IPS-NIHi11 (cell line): ENCODE measurements at regions not wholly inside any gene's neighbourhood (a gene's known extent, or its start where the extent isn't known, plus 50 kb on each side); places are given as distances from the start of the nearest gene placed in this dataset.
"Not testable (repeated sequence)": the region's sequence is repeated elsewhere in the genome, so short reads cannot be mapped to it uniquely, and the experiment has no call there.

Experiments
- DNase-seq: peaks from one replicate; pipeline ENCODE4 v3.0.0; 2012; ENCODE audit warnings: mixed read lengths, low spot score

DNA sequence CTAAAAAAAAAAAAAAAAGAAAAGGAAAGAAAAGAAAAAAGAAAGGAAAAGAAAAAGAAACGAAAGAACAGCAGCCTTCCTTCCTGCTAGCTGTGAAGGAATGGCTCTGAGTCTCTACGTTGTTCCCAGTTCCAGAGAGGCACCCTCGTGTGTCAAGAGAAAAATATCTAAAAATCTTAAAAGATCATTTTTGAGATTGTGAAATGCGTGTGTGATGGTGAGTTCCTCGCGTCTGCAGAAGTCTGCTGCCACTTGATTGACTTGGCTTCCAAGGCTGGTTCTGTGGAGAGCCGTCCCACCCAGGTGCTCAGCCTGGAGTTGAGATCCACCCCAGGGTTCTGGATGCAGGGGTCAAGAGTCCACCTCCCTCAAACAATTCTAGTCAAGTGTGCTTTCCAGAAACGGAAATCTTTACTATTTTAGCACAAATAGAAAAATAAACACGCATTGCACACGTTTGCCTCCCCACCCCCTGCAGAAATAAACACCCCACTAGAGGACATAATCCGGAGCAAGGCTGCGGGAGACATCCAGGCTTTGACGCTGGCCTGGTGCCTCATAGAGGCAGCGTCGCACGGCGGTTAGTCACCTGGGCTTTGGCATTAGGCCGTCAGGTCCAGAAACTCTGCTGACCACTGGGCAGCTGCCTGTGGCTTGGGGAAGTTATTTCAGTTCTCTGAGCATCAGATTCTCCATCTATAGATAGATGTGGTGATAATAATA lies 265.4 kb downstream of the FAM43A start:
- DNase-seq = no peak

DNA sequence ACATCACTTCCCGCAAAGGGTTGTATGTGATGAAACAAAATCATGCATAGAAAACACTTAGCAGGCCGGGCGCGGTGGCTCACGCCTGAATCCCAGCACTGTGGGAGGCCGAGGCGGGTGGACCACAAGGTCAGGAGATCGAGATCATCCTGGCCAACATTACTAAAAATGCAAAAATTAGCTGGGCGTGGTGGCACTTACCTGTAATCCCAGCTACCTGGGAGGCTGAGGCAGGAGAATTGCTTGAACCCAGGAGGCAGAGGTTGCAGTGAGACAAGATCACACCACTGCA lies 265.9 kb downstream of the FAM43A start:
- not testable (repeated sequence) for DNase-seq

- DNase-seq = no peak
Measured at GRCh38 chr3:194951931-194952582, 266.4 kb downstream of the FAM43A start.

GRCh38 chr3:194952841-194953241 lies 267.2 kb downstream of the FAM43A start:
- DNase-seq = peak; percentile 25

GRCh38 chr3:194953291-194953690 lies 267.6 kb downstream of the FAM43A start:
- DNase-seq = no peak

- no peak for DNase-seq
Measured at GRCh38 chr3:194955546-194955945, 269.9 kb downstream of the FAM43A start.

- no peak for DNase-seq
Measured at GRCh38 chr3:194955979-194956696, 270.5 kb downstream of the FAM43A start.

GRCh38 chr3:194956697-194957396 lies 271.2 kb downstream of the FAM43A start:
- no peak for DNase-seq

- DNase-seq = no peak
Measured at GRCh38 chr3:194957743-194958240, 272.1 kb downstream of the FAM43A start.

GRCh38 chr3:194959217-194959616 lies 273.5 kb downstream of the FAM43A start:
- DNase-seq = no peak

GRCh38 chr3:194959666-194960065 lies 274.0 kb downstream of the FAM43A start:
- DNase-seq = not testable (repeated sequence)

DNA sequence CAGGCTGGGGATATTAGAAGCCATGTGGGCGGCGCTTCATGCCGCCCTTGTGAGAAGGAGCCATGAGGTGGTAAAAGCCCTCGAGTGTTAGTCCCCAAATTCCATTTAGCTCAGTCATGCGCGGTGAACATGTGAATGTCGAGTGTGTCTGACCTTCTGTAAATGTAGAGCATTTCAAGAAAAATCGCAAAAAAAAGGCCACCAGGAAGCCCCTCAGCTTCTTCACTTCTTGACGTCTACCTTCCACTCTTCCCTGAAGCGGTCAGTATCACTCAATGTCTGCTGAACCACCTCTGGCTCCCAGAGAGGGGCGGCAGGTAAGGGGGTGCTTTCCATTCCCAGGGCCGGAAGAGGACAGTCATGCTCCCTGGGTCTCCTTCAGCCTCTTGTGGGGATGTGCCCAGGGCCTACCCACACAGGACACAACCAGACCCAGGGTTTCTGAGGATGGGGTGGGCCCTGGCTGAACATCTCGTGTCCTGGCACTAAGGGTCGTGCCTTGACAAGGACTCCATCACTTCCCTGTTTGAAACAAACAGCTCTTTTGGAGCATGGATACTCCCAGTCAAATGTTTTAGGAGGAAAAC lies 274.9 kb downstream of the FAM43A start:
- DNase-seq = no peak

GRCh38 chr3:194961149-194961548 lies 275.5 kb downstream of the FAM43A start:
- DNase-seq = no peak

- DNase-seq = no peak
Measured at GRCh38 chr3:194961571-194961970, 275.9 kb downstream of the FAM43A start.

DNA sequence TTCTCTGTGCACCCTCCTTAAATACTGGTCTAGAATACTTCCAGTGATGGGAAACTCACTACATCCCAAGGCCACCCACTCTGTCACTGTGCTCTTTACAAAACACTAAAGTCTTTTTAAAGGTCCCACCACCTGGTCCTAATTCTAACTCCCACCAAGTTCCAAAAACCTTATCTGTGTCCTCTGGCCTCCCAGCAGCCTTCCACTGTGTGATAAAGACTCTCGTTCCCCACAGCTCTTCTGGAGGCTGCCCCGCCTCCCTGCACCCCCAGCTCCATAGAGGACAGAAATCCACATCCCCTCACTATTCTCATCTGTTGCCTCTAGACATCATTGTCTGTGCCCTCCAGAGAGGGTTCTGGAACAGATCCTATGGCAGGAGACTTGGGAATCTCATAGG lies 276.4 kb downstream of the FAM43A start:
- DNase-seq = no peak

DNA sequence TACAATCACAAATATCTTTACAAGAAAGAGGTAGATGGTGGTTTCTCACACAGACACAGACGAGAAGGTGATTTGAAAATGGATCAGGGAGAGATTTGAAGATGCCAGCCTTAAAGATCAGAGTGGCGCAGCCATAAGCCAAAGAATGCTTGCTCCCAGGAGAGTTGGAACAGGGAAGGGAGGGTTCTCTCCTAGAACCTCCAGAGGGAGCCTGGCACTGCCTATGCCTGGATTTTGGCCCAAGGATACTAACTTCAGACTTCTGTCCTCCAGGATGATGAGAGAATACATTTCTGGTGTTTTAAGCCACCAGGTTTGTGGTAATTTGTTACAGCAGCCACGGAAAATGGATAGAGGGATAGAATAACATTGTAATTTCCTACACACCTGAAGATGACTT lies 279.1 kb downstream of the FAM43A start:
- DNase-seq = no peak

- no peak for DNase-seq
Measured at GRCh38 chr3:194967151-194968117, 281.8 kb downstream of the FAM43A start.

DNA sequence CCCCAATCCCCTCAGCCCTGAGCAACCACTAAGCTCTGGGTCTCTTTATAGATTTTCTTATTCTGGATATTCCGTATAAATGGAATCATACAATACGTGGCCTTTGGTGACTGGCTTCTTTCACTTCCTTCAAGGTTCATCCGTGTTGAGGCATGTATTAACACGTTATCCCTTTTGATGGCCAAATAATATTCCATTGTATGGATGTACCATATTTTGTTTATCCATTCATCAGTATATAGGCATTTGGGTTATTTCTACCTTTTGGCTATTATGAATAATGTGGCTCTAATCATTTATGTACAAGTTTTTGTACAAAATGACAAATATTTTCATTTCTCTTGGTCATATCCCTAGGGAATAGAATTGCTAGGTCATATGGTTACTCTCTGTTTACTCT lies 284.4 kb downstream of the FAM43A start:
- DNase-seq = no peak

GRCh38 chr3:194971009-194971408 lies 285.3 kb downstream of the FAM43A start:
- no peak for DNase-seq

DNA sequence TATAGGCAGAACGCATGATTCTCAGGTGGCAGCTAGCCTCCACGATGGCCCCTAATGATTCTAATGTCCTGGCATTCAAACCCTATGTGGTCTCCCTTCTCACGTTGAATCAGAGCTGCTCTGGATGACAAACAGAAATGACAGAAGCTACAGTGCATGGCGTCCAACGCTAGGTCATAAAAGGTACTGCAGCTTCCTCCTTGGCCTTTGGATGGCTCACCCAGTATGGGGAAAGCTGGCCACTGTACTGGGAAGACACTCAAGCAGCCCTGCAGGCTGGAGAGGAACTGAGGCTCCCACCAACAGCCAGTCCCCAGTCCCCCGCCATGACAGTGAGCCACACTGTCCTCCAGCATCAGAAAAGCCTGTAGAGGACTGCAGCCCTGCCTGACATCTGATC lies 286.3 kb downstream of the FAM43A start:
- no peak for DNase-seq

DNA sequence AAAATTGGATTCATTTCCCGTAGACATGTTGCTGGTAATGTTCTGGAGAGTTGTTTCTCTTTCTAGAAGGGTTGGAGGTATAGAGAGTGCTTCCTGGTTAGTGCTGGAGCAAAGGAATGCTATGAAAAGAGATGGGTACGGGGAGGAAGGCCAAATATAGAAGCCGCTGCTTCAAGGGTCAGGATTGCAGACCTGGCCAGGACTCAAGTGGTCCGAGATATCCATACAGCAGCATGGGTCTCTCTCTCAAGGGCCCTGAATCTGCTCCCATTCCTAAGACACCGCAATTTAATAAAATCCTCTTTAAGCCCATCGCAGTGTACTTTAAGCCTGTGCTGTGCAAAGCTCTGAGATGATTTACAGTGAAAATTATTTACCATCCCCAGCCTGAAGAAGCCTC lies 287.0 kb downstream of the FAM43A start:
- no peak for DNase-seq
